Type B pancreatic cell (in vitro differentiated cells): ENCODE measurements at regions not wholly inside any gene's neighbourhood (a gene's known extent, or its start where the extent isn't known, plus 50 kb on each side); places are given as distances from the start of the nearest gene placed in this dataset.
"Not testable (repeated sequence)": the region's sequence is repeated elsewhere in the genome, so short reads cannot be mapped to it uniquely, and the experiment has no call there.

Source experiments
- DNase-seq: peaks from one replicate; pipeline ENCODE4 v3.0.0; 2021; ENCODE audit warnings: mixed read lengths; ENCODE audit not compliant: unreplicated experiment; ENCODE audit errors: extremely low spot score
- H3K27ac Mint-ChIP-seq: 2 replicates; pipeline ENCODE4 v1.8.0; 2021; ENCODE audit warnings: mild to moderate bottlenecking, mixed read lengths
- H3K27me3 Mint-ChIP-seq: 2 replicates; pipeline ENCODE4 v1.8.0; 2021; ENCODE audit warnings: mixed read lengths
- H3K36me3 Mint-ChIP-seq: 2 replicates; pipeline ENCODE4 v1.8.0; 2021; ENCODE audit warnings: mixed read lengths
- H3K4me1 Mint-ChIP-seq: one replicate; pipeline ENCODE4 v1.8.0; 2021; ENCODE audit warnings: mixed read lengths; ENCODE audit not compliant: unreplicated experiment
- H3K4me3 Mint-ChIP-seq: 2 replicates; pipeline ENCODE4 v1.8.0; 2021; ENCODE audit warnings: mild to moderate bottlenecking, mixed read lengths
- H3K9me3 Mint-ChIP-seq: 2 replicates; pipeline ENCODE4 v1.8.0; 2021; ENCODE audit warnings: mixed read lengths
- CTCF ChIP-seq: fragments of 200-600 bp; sonication (generic); conservative IDR thresholded peaks from 2 replicates; pipeline ENCODE4 v1.5.0; 2021; ENCODE audit warnings: antibody characterized with exemption, mild to moderate bottlenecking

- Mint-ChIP-seq H3K27ac (no peak overlapping the region), H3K36me3 (peaks cover 9% of the 10 kb centered on the region), H3K9me3 (no peaks in the 10 kb centered on the region), H3K4me3 (no peak overlapping the region), H3K27me3 (no peaks in the 10 kb centered on the region), H3K4me1 (peaks cover 10% of the 10 kb centered on the region)
- no peak for TF ChIP-seq CTCF
- no peak for DNase-seq
Measured at GRCh38 chr13:22893204-22893603, 287.6 kb upstream of the SGCG start.

- Mint-ChIP-seq H3K27me3 (no peaks in the 10 kb centered on the region), H3K4me3 (no peak overlapping the region), H3K4me1 (peaks cover 10% of the 10 kb centered on the region), H3K36me3 (peaks cover 9% of the 10 kb centered on the region), H3K9me3 (no peaks in the 10 kb centered on the region), H3K27ac (no peak overlapping the region)
- DNase-seq: no peak
- TF ChIP-seq CTCF: no peak
Measured at GRCh38 chr13:22893777-22894176, 287.0 kb upstream of the SGCG start.

GRCh38 chr13:22897571-22898314, 283.0 kb upstream of the SGCG start:
- TF ChIP-seq CTCF: no peak
- H3K27ac Mint-ChIP-seq: no peak overlapping the region
- no peaks in the 10 kb centered on the region for H3K27me3 Mint-ChIP-seq

GRCh38 chr13:22900416-22900951, 280.3 kb upstream of the SGCG start:
- DNase-seq, H3K4me1 Mint-ChIP-seq, H3K27me3 Mint-ChIP-seq, H3K36me3 Mint-ChIP-seq, H3K27ac Mint-ChIP-seq, H3K4me3 Mint-ChIP-seq, H3K9me3 Mint-ChIP-seq: not testable (repeated sequence)

More at GRCh38 chr13:22897571-22898314, 283.0 kb upstream of the SGCG start:
- Mint-ChIP-seq H3K9me3 (no peaks in the 10 kb centered on the region), H3K4me3 (no peak overlapping the region), H3K4me1 (peaks cover 9% of the 10 kb centered on the region), H3K36me3 (peaks cover 9% of the 10 kb centered on the region)
- DNase-seq: no peak

GRCh38 chr13:22903301-22903700, 277.5 kb upstream of the SGCG start:
- H3K4me3 Mint-ChIP-seq: no peak overlapping the region
- no peak for DNase-seq
- no peaks in the 10 kb centered on the region for H3K4me1 Mint-ChIP-seq
- no peaks in the 10 kb centered on the region for H3K27me3 Mint-ChIP-seq
- no peak for TF ChIP-seq CTCF
- no peak overlapping the region for H3K27ac Mint-ChIP-seq
- no peaks in the 10 kb centered on the region for H3K9me3 Mint-ChIP-seq
- H3K36me3 Mint-ChIP-seq: peaks cover 4% of the 10 kb centered on the region

GRCh38 chr13:22903925-22904324, 276.9 kb upstream of the SGCG start:
- Mint-ChIP-seq H3K36me3 (peaks cover 4% of the 10 kb centered on the region), H3K27ac (no peak overlapping the region), H3K9me3 (no peaks in the 10 kb centered on the region), H3K4me3 (no peak overlapping the region), H3K4me1 (no peaks in the 10 kb centered on the region), H3K27me3 (no peaks in the 10 kb centered on the region)
- no peak for TF ChIP-seq CTCF
- no peak for DNase-seq
